ENCODE measurements at regions not wholly inside any gene's neighbourhood (a gene's known extent, or its start where the extent isn't known, plus 50 kb on each side); places are given as distances from the start of the nearest gene placed in this dataset.

- no peak overlapping the region for H3K4me3 Mint-ChIP-seq
- peak; percentile 45 for DNase-seq (ENCODE audit: extremely low spot score, unreplicated experiment)
- no peak overlapping the region for H3K27ac Mint-ChIP-seq
- peaks cover 3% of the 10 kb centered on the region for H3K36me3 Mint-ChIP-seq
- H3K9me3 Mint-ChIP-seq: peaks cover 5% of the 10 kb centered on the region
- peaks cover 65% of the 10 kb centered on the region for H3K27me3 Mint-ChIP-seq
- TF ChIP-seq CTCF (conservative IDR thresholded peaks at IDR 0.05): no peak
- H3K4me1 Mint-ChIP-seq (ENCODE audit: unreplicated experiment): peaks cover 5% of the 10 kb centered on the region
These were observed 162.9 kb downstream of the ACTR3B start for GRCh38 chr7:152922318-152923081.

GRCh38 chr7:152923711-152924110 lies 164.2 kb downstream of the ACTR3B start:
- Mint-ChIP-seq H3K27me3 (peaks cover 62% of the 10 kb centered on the region), H3K4me3 (peak overlapping the region; percentile 26), H3K9me3 (peaks cover 5% of the 10 kb centered on the region), H3K27ac (no peak overlapping the region), H3K36me3 (peaks cover 3% of the 10 kb centered on the region), H3K4me1 (ENCODE audit: unreplicated experiment) (peaks cover 5% of the 10 kb centered on the region)
- no peak for TF ChIP-seq CTCF (conservative IDR thresholded peaks at IDR 0.05)
- DNase-seq (ENCODE audit: extremely low spot score, unreplicated experiment): no peak

GRCh38 chr7:152924238-152924637 lies 164.7 kb downstream of the ACTR3B start:
- Mint-ChIP-seq H3K4me3 (peak overlapping the region; percentile 80), H3K27ac (no peak overlapping the region), H3K9me3 (peaks cover 8% of the 10 kb centered on the region), H3K27me3 (peaks cover 65% of the 10 kb centered on the region), H3K4me1 (ENCODE audit: unreplicated experiment) (peaks cover 5% of the 10 kb centered on the region), H3K36me3 (peaks cover 3% of the 10 kb centered on the region)
- peak; percentile 59 for DNase-seq (ENCODE audit: extremely low spot score, unreplicated experiment)
- no peak for TF ChIP-seq CTCF (conservative IDR thresholded peaks at IDR 0.05)

- peaks cover 63% of the 10 kb centered on the region for H3K27me3 Mint-ChIP-seq
- H3K27ac Mint-ChIP-seq: no peak overlapping the region
- TF ChIP-seq CTCF (conservative IDR thresholded peaks at IDR 0.05): no peak
- no peak for DNase-seq (ENCODE audit: extremely low spot score, unreplicated experiment)
- peaks cover 9% of the 10 kb centered on the region for H3K9me3 Mint-ChIP-seq
- peaks cover 5% of the 10 kb centered on the region for H3K4me1 Mint-ChIP-seq (ENCODE audit: unreplicated experiment)
- H3K4me3 Mint-ChIP-seq: peak overlapping the region; percentile 80
- H3K36me3 Mint-ChIP-seq: peaks cover 3% of the 10 kb centered on the region
These were observed 165.4 kb downstream of the ACTR3B start for GRCh38 chr7:152924826-152925411.

- peak; percentile 54 for TF ChIP-seq CTCF (conservative IDR thresholded peaks at IDR 0.05)
- H3K4me1 Mint-ChIP-seq (ENCODE audit: unreplicated experiment): peaks cover 5% of the 10 kb centered on the region
- H3K27ac Mint-ChIP-seq: no peak overlapping the region
- no peak for DNase-seq (ENCODE audit: extremely low spot score, unreplicated experiment)
- peaks cover 57% of the 10 kb centered on the region for H3K27me3 Mint-ChIP-seq
- peak overlapping the region; percentile 80 for H3K4me3 Mint-ChIP-seq
- peaks cover 9% of the 10 kb centered on the region for H3K9me3 Mint-ChIP-seq
- H3K36me3 Mint-ChIP-seq: peaks cover 3% of the 10 kb centered on the region
These were observed 166.0 kb downstream of the ACTR3B start for GRCh38 chr7:152925412-152926147.
